RCC 7860 (cell line): ENCODE measurements at regions not wholly inside any gene's neighbourhood (a gene's known extent, or its start where the extent isn't known, plus 50 kb on each side); places are given as distances from the start of the nearest gene placed in this dataset.

Experiments used
- DNase-seq: peaks from one replicate; pipeline ENCODE4 v3.0.0-alpha.2; 2015; ENCODE audit warnings: low spot score
- FAIRE-seq: peaks from 2 replicates; lab custom pipeline; 2012; peaks lifted over from hg19 to GRCh38; lab: Jason Lieb, UNC

DNA sequence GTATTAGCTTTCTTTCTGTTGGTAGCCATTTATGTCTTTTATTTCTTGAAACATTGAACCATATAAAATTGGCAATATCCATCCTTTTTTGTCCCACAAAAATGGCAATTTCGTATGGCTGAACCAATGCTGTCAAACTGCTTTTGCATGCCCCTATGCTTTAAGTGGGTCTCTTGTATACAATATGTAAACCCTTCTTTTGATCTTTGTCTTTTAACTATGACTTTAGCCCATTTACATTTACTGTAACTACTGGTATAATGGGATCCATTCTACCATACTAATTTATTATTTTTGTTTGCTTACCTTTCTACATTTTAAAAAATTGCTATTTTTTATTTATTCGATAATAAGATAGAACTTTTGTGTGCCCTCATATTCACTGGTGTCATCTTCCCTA is 93.4 kb downstream of the TENT4A start:
- FAIRE-seq (no peak), DNase-seq (no peak)

DNA sequence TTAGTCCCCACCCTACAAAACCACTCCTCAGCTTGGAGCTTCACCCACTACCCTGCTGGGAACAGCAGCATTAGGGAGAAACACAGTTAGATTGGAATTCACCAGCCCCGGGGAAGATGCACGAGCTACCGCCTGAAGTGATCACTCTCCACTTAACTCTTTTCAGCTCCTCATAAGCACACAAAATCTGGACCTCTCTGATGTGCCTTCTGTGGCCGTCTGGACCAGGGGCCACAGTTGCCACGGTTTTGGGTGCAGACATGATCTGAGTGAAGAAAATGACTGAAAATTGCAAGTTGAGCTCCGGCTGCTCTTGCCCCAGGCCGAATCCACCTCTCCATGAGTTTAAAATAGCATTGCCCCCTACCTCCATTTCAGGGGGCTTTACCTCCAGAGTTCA is 95.2 kb downstream of the TENT4A start:
- no peak for FAIRE-seq

DNA sequence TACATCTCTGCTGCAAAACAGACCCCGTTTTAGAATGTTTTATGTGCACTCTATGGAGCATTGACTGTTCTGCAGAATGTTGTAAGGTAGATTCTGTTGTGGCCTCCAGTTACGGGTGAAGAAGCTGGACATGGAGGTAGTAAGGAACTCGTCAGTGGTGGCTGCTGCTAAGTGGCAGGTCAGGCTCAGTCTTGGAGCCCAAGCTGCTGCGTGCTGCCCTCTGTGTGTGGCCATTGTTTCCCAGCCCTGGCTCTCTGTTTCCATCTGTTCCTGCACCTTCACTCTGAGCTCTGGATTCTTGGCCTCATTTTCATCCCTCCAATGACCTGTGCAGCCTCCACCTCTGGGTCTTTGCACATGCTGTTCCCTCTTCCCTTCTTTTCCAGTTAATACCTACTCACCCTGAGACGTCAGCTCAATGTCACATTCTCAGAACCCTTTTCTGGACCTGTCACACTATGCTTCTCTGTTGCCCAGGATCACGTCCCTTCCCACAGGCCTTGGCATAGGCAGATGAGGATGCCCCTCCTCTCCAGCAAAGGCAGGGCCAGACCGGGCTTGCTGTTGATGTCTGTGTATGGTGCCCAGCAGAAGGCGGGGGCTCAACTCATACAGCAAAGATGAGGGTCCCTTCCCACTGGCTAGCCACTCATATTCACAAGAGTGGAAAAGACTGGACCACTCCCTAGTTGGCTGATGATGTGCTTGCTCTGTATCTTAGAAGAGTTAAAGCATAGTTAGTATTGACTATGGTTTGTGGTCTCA is 97.6 kb downstream of the TENT4A start:
- DNase-seq (no peak), FAIRE-seq (no peak)

More for the DNA sequence above, 95.2 kb downstream of the TENT4A start:
- DNase-seq, result no peak

GRCh38 chr5:6812091-6812490 is 98.9 kb downstream of the TENT4A start:
- DNase-seq (no peak), FAIRE-seq (no peak)

DNA sequence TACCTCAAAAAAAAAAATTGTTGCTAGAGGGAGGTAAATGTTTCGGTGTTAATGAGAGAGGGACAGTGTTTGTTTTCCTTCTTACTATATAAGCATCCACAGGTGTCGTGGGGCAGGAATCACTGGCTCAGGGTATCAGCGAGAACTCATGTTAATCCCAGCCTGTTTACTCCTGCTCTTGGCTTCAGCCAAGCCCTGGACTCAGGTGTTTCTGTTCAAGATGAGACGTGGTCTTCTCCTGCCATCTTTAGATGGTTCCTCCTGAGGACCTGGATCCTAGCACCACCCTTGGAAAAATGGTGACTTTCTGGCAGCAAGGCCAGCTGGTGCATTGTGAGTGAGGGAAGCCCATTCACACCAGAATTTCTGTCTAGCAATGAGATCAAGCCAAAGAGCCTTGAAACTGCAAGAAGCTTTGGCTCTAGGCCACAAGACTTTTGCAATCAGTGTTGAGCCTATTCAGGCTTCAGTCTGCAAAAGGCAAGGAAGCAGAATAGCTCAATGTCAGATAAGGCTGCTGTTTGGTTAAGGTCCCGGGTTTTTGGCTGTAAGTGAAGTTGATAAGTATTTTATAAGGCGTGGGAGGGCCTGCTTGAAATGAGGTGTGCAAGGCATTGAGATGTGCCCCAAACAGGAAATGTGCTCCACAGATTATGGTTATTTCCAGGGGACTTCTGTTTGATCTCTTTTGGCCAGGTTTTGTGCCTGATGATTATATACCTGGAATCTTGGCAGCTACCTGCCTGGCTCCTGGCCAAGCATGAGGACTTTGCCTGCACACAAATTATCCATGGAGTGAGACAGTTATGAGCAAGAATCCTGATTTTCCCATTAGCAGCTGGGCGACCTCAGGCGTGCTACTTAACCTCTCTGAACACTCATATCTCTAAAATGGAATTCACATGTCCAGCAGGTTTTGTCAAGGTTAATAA is 99.8 kb downstream of the TENT4A start:
- no peak for FAIRE-seq
- no peak for DNase-seq

DNA sequence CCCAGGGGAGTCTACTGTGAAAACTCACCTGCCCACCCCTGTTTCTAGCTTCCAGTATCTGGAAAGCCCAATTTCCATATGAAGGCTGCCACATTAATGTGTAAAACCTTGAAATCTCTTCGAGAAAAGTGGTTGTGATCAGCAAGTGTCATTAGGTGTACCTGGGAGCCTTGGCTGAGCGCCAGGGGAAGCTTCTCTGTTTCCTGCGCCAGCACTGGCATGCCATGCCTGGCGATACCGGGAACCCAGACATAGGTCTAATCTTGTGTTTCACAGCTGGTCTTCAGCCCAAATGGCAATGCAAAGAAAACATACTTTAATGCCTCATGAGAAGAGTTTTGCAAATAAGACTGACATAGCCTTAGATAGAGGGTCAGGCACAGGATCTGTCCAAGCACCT is 101.6 kb downstream of the TENT4A start:
- DNase-seq (no peak), FAIRE-seq (no peak)

DNA sequence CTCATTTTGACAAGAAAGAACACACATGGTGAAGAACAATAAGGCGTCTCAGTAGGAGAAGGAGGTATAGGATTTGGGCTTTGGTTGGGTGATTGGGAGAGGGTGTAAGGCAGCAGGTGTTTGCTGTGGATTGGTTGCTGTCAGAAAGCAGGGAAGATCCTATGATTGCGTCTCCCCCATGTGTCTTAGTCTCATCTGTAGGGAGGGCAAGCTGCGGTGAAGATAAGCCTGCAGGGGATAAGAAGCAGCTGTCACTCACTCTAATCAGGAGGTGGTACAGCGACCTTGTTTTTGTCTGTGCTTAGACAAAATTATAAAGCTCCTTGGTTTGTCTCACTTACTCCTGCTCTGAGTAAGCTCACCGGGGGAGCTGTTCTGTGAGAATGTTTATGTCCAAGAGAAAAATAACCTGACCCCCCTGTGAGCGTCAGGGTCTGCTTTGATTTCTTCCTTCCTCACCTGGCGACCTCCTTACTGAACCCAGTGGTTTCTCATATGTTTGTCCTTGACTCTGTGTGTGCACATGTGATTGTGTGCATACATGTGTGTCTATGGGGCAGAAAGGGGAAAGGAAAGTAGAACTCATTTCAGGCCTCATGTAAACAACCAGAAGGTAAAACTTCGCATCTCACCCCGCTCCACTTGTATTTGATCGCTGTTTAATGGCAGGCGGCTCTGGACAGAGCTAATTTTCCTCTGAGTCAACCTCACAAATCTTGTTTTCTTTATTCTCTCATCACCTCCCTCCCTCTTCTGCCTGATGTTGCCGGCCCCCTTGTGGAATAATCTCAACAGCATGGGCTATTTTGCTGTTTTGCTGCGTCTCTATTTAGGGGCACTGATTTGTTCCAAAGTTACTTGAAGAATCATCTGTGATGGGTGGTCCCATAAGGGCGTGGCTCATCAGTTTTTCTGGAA is 105.6 kb downstream of the TENT4A start:
- FAIRE-seq (no peak), DNase-seq (no peak)

GRCh38 chr5:6819521-6819920 is 106.3 kb downstream of the TENT4A start:
- DNase-seq (no peak), FAIRE-seq (no peak)

DNA sequence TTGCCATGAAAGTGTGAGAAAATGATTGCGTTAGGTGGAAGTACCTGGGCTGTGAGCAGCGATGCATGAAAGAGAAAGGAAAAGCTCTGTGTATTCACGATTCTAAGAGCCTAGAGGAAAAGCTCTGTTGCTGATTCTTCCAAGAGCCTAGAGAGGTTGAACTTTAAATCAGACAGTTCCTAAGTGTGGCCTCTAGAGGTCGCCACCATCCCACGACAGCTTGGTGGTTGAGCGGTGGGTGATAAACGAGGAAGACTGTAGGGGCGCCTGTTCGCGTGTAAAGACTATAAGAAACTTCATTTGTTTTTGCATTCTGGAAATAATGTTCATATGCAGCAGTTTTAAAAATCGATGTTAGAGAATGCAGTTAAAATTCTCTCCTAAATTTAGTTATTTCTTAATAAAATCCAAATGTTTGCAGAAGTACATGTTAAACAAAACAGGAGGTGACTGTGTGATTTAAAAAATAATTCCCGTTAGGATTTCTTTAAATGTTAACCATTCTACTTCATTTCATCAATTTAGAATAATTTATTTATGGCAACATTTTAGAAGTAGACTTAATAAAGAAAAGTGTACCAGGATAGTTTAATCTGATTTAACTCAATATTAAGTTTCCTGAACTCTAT is 107.7 kb downstream of the TENT4A start:
- DNase-seq (peak; percentile 33), FAIRE-seq (no peak)

GRCh38 chr5:6822068-6822467 is 108.8 kb downstream of the TENT4A start:
- FAIRE-seq, result no peak
- DNase-seq, result no peak

- DNase-seq, result no peak
- FAIRE-seq, result no peak
Observed at GRCh38 chr5:6822556-6823343, 109.5 kb downstream of the TENT4A start.

DNA sequence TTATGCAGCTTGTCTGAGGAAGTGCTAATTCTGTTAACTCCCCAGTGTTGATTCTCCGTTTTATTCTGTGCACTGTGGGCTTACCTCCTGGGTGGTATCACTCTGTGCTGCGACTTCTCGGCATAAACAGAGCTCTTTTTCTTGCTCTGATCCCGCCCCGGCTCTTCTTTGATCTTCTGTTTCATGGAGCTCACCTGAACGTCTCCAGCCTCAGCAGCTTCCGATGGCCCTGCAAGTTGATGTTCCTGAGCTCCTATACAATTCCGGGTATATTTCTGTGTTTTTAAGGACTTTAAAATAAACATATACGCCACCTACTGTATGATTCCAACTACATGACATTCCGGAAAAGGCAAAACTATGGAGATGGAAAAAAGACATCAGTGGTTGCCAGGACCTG is 110.8 kb downstream of the TENT4A start:
- FAIRE-seq, result no peak
- no peak for DNase-seq

DNA sequence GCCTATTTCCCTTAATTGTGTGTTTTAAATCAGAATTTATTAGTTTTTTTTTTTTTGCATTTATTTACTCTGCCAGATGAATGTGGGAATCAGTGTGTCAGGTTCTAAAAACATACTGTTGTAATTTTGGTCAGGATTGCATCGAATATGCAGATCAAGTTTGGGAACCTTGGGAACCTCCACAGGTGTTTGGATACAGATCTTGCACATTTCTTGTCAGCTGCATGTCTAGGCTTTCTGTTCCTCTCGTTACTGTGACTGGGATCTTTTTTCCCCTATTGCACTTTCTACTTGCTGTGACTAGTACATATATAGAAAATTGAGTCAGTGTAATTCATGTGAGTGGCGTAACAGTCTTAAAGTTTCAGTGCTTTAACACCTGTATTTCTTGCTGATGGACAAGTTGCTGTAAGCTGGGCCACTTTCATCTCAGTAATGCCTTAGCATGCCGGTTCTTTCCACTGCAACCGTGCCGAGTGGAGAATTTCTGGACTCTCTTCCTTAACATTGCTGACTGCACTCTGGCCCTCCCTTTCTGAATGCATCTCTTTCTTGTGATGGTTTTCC is 112.5 kb downstream of the TENT4A start:
- DNase-seq (no peak), FAIRE-seq (no peak)

DNA sequence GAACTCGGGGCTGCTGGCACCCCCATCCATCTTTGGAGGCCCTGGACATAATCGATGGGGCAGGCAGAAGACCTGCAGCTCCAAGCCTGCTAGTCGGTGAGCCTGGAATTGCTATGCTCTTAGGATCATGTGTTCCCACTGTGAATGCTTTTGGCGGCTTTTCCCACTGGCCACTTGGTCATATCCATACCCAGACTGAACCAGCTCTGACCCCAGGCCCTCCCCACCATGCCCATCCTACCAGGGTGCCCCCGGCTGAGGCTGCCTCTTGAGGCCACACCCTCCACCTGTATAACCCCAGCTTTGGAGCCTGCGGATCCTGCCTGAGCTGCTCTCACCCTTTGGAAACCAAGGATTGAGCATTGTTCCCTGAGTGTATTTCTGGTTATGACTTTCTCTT is 113.5 kb downstream of the TENT4A start:
- no peak for FAIRE-seq
- no peak for DNase-seq

- FAIRE-seq (no peak), DNase-seq (no peak)
Observed at GRCh38 chr5:6827526-6828219, 114.4 kb downstream of the TENT4A start.

- no peak for FAIRE-seq
- no peak for DNase-seq
Observed at GRCh38 chr5:6829150-6829784, 116.0 kb downstream of the TENT4A start.

DNA sequence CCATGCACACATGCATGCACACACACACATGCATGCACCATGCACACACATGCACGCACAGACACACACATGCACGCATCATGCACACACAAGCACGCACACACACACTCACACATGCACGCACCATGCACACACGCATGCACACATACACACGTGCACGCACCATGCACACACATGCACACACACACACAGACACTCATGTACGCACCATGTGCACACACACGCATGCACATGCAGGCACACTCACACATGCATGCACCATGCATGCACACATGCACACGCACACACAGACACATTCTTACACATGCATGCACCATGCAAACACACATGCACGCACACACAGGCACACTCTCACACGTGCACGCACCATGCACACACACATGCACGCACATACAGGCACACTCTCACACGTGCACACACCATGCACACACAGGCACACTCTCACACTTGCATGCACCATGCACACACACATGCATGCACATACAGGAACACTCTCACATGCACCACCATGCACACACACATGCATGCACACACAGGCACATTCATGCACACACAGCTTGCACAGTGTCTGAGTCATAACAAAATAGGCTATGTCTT is 117.5 kb downstream of the TENT4A start:
- DNase-seq (no peak), FAIRE-seq (no peak)
